ENCODE measurements at regions not wholly inside any gene's neighbourhood (a gene's known extent, or its start where the extent isn't known, plus 50 kb on each side); places are given as distances from the start of the nearest gene placed in this dataset.

DNA sequence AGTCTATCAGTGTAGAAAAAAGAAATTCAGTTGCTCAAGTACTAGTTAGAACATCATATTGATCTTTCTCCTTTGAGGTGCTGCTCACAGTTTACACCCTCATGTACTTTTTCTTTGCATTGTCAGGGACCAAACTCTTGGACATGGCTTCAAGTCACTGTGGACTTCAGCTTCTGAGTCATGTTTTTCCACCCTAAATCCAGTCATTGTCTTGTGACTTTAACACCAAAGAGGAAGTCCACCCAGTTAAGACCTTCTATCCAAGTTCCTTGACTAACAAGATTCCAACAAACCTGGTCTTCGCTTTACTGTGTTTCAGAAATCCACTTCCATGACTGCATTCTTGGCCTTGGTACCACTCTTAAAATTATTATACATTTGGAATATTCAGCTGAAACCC, 206.7 kb upstream of the ARGLU1 start:
- no peak for TF ChIP-seq JUND (IDR thresholded peaks at IDR 0.05; ENCODE audit: low read depth)
- in situ Hi-C loops (cut with HindIII; ENCODE audit: low pct_unique_long_range_greater_than_20kb, low sequenced_read_pairs), result no loop called here
- no peak for DNase-seq (ENCODE audit: low read depth in 1 of 2, low spot score in 1 of 2)

GRCh38 chr13:106772006-106772601, 204.2 kb upstream of the ARGLU1 start:
- no peak for TF ChIP-seq JUND (IDR thresholded peaks at IDR 0.05; ENCODE audit: low read depth)
- no peak for DNase-seq (ENCODE audit: low read depth in 1 of 2, low spot score in 1 of 2)
- in situ Hi-C loops (cut with HindIII; ENCODE audit: low pct_unique_long_range_greater_than_20kb, low sequenced_read_pairs), result no loop called here

- TF ChIP-seq JUND (IDR thresholded peaks at IDR 0.05; ENCODE audit: low read depth), result no peak
- in situ Hi-C loops (cut with HindIII; ENCODE audit: low pct_unique_long_range_greater_than_20kb, low sequenced_read_pairs), result no loop called here
Observed at GRCh38 chr13:106768991-106769390, 201.1 kb upstream of the ARGLU1 start.

GRCh38 chr13:106762708-106763107, 194.8 kb upstream of the ARGLU1 start:
- in situ Hi-C loops (cut with HindIII; ENCODE audit: low pct_unique_long_range_greater_than_20kb, low sequenced_read_pairs), result no loop called here
- DNase-seq (ENCODE audit: low read depth in 1 of 2, low spot score in 1 of 2), result no peak
- no peak for TF ChIP-seq JUND (IDR thresholded peaks at IDR 0.05; ENCODE audit: low read depth)

More at GRCh38 chr13:106768991-106769390, 201.1 kb upstream of the ARGLU1 start:
- DNase-seq (ENCODE audit: low read depth in 1 of 2, low spot score in 1 of 2), result no peak

DNA sequence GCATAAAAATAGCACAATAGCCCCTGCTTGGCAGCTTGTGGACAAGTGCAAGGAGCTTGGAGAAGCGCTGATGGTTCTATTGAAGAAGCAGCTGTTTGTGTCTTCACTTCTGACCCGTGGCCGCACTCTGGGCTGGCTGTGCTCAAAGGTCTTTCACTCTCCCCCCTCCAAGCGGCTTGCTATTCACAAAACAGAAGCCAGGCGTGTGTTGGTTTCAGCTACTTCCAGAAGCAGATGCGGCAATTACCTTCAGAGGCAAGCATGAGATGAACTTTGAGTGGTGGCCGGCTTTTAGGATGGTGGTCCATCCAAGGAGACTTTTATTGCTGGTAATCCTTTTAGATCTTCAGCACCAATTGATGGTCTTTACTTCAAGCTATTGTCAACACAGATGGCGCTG, 188.5 kb upstream of the ARGLU1 start:
- TF ChIP-seq JUND (IDR thresholded peaks at IDR 0.05; ENCODE audit: low read depth), result no peak
- in situ Hi-C loops (cut with HindIII; ENCODE audit: low pct_unique_long_range_greater_than_20kb, low sequenced_read_pairs), result no loop called here
- no peak for DNase-seq (ENCODE audit: low read depth in 1 of 2, low spot score in 1 of 2)

DNA sequence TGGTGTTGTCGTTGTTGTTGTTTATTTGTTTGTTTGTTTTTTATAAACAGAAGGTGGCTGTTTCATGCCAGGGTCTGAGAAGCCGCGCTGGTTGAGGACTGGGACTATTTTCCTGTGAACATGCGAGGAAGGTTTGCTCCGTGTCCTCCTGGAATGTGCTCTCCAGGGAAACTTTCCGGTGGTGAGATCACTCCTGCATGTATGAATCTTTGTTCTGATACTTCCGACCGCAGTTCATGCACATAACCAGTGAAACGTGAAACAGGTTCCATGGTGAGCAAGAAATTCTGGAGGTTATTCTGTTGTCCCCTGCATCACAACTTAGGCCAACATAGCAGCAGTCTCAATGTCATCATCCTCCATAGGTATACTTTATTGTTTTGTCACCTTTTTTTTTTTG, 187.6 kb upstream of the ARGLU1 start:
- in situ Hi-C loops (cut with HindIII; ENCODE audit: low pct_unique_long_range_greater_than_20kb, low sequenced_read_pairs), result no loop called here
- TF ChIP-seq JUND (IDR thresholded peaks at IDR 0.05; ENCODE audit: low read depth), result no peak
- DNase-seq (ENCODE audit: low read depth in 1 of 2, low spot score in 1 of 2), result no peak

DNA sequence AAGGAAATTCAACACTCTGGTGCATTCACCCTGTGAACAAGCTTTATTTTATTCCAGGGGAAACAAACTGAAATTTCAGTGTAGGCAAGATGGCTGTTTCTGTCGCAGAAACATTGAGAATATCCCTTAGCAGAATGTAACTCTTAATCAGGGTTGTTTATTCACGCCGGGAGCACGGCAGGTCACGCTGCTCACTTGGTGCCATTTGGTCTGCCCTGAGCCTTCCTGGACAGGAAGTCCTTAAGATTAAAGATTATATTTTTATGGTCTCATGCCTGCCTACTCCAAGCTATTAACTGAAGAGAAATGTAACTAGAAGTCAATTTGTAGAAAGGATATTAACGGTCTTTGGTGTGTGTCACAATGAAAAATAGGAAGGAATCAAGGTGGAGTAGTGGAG, 185.3 kb upstream of the ARGLU1 start:
- peak in 1 of 2 experiments; percentile 26 for DNase-seq (ENCODE audit: low read depth in 1 of 2, low spot score in 1 of 2)
- TF ChIP-seq JUND (IDR thresholded peaks at IDR 0.05; ENCODE audit: low read depth), result no peak
- in situ Hi-C loops (cut with HindIII; ENCODE audit: low pct_unique_long_range_greater_than_20kb, low sequenced_read_pairs), result no loop called here

- TF ChIP-seq JUND (IDR thresholded peaks at IDR 0.05; ENCODE audit: low read depth), result no peak
- in situ Hi-C loops (cut with HindIII; ENCODE audit: low pct_unique_long_range_greater_than_20kb, low sequenced_read_pairs), result no loop called here
- no peak for DNase-seq (ENCODE audit: low read depth in 1 of 2, low spot score in 1 of 2)
Observed at GRCh38 chr13:106752584-106753170, 184.7 kb upstream of the ARGLU1 start.

DNA sequence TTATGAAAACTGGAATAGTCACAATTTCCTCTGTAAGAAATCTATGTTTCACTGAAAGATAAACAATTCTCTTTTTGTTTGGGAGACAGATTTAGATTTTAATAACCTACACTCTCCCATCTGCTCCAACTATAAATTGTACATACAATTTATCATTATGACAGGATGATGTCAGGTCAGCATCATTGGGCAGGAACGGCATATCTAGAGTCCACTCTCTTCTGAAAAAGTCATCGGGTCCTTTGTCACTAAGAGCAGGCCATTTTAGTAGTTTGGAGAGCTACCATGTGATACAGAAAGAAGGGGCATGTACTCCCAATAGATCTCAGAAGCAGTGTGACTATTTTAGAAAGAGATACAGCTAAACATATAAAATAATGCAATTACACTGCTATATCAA, 180.8 kb upstream of the ARGLU1 start:
- in situ Hi-C loops (cut with HindIII; ENCODE audit: low pct_unique_long_range_greater_than_20kb, low sequenced_read_pairs), result no loop called here
- no peak for DNase-seq (ENCODE audit: low read depth in 1 of 2, low spot score in 1 of 2)
- no peak for TF ChIP-seq JUND (IDR thresholded peaks at IDR 0.05; ENCODE audit: low read depth)

- no peak for TF ChIP-seq JUND (IDR thresholded peaks at IDR 0.05; ENCODE audit: low read depth)
- DNase-seq (ENCODE audit: low read depth in 1 of 2, low spot score in 1 of 2), result no peak
- in situ Hi-C loops (cut with HindIII; ENCODE audit: low pct_unique_long_range_greater_than_20kb, low sequenced_read_pairs), result no loop called here
Observed at GRCh38 chr13:106744516-106744915, 176.6 kb upstream of the ARGLU1 start.

DNA sequence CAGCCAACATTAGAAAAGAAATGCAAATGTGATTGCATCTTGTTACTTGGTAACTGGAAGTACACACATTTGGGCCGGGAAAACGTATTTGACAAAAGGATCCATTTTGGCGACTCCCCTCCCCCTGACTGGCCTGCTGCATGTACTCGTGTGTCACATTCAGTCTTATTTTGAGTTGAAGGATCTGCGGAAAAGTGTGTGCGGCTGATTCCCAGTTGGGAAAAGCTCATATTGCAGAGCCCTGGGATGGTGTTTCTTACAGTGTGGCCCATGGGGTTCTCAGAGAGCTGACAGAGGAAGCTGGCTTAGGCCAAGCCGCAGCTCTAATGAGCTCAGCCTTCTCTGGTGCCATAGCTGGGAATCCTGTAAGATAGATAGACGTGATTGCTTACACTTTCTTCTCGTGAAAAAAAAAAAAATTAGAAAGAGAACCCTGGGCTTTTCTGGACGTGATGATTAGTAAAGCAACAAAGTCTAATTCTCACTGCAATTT, 170.3 kb upstream of the ARGLU1 start:
- no peak for TF ChIP-seq JUND (IDR thresholded peaks at IDR 0.05; ENCODE audit: low read depth)

GRCh38 chr13:106736941-106737340, 169.0 kb upstream of the ARGLU1 start:
- in situ Hi-C loops (cut with HindIII; ENCODE audit: low pct_unique_long_range_greater_than_20kb, low sequenced_read_pairs), result no loop called here
- TF ChIP-seq JUND (IDR thresholded peaks at IDR 0.05; ENCODE audit: low read depth), result no peak
- peak in 1 of 2 experiments; percentile 36 for DNase-seq (ENCODE audit: low read depth in 1 of 2, low spot score in 1 of 2)

More for the DNA sequence above, 170.3 kb upstream of the ARGLU1 start:
- in situ Hi-C loops (cut with HindIII; ENCODE audit: low pct_unique_long_range_greater_than_20kb, low sequenced_read_pairs), result no loop called here
- DNase-seq (ENCODE audit: low read depth in 1 of 2, low spot score in 1 of 2), result no peak

GRCh38 chr13:106734198-106734597, 166.3 kb upstream of the ARGLU1 start:
- no peak for TF ChIP-seq JUND (IDR thresholded peaks at IDR 0.05; ENCODE audit: low read depth)
- in situ Hi-C loops (cut with HindIII; ENCODE audit: low pct_unique_long_range_greater_than_20kb, low sequenced_read_pairs), result no loop called here
- DNase-seq (ENCODE audit: low read depth in 1 of 2, low spot score in 1 of 2), result no peak

GRCh38 chr13:106723036-106723435, 155.1 kb upstream of the ARGLU1 start:
- in situ Hi-C loops (cut with HindIII; ENCODE audit: low pct_unique_long_range_greater_than_20kb, low sequenced_read_pairs), result no loop called here
- DNase-seq (ENCODE audit: low read depth in 1 of 2, low spot score in 1 of 2), result no peak
- TF ChIP-seq JUND (IDR thresholded peaks at IDR 0.05; ENCODE audit: low read depth), result no peak
